Neuronal stem cell (in vitro differentiated cells): ENCODE measurements at regions not wholly inside any gene's neighbourhood (a gene's known extent, or its start where the extent isn't known, plus 50 kb on each side); places are given as distances from the start of the nearest gene placed in this dataset.

ENCODE experiments used
- DNase-seq: peaks from one replicate; pipeline ENCODE4 v3.0.0-alpha.2; 2013; ENCODE audit warnings: low spot score
- H2AFZ ChIP-seq: one replicate; pipeline ENCODE4 v1.6.1; 2013; ENCODE audit warnings: mild to moderate bottlenecking, low read length, inconsistent platforms
- H2AK5ac ChIP-seq: 2 replicates; pipeline ENCODE4 v1.6.1; 2013; ENCODE audit warnings: low read depth, mild to moderate bottlenecking, inconsistent platforms, low read length, moderate library complexity, mixed read lengths
- H2BK120ac ChIP-seq: 2 replicates; pipeline ENCODE4 v1.6.1; 2013; ENCODE audit warnings: low read depth, mild to moderate bottlenecking, inconsistent platforms, low read length, moderate library complexity, mixed read lengths
- H2BK12ac ChIP-seq: one replicate; pipeline ENCODE4 v1.6.1; 2013; ENCODE audit warnings: low read length, inconsistent platforms
- H2BK15ac ChIP-seq: 2 replicates; pipeline ENCODE4 v1.6.1; 2013; ENCODE audit warnings: mild to moderate bottlenecking, low read length, inconsistent platforms, mixed read lengths
- H2BK5ac ChIP-seq: one replicate; pipeline ENCODE4 v1.6.1; 2013; ENCODE audit warnings: inconsistent platforms, mild to moderate bottlenecking, low read length, moderate library complexity
- H3K14ac ChIP-seq: one replicate; pipeline ENCODE4 v1.6.1; 2013; ENCODE audit warnings: low read length, inconsistent platforms
- H3K18ac ChIP-seq: 2 replicates; pipeline ENCODE4 v1.6.1; 2013; ENCODE audit warnings: low read length, inconsistent platforms
- H3K23ac ChIP-seq: 2 replicates; pipeline ENCODE4 v1.6.1; 2013; ENCODE audit warnings: low read depth, mild to moderate bottlenecking, mixed read lengths, low read length, inconsistent platforms; ENCODE audit not compliant: poor library complexity
- H3K27ac ChIP-seq: replicated peaks from 3 replicates; pipeline ENCODE4 v1.5.1; 2013; ENCODE audit warnings: low read length, inconsistent platforms
- H3K27me3 ChIP-seq, 3 experiments: 2 replicates each; pipeline ENCODE4 v1.6.1; 2013; ENCODE audit warnings: low read length in 3 of 3, mild to moderate bottlenecking in 2 of 3, inconsistent platforms in 1 of 3, low read depth in 1 of 3, mixed read lengths in 1 of 3, moderate library complexity in 1 of 3; ENCODE audit not compliant: control insufficient read depth in 3 of 3, insufficient read depth in 3 of 3
- H3K36me3 ChIP-seq, 2 donors: replicated peaks in 1 of 2; 2 replicates each; pipeline ENCODE4 v1.6.1; 2013; ENCODE audit warnings: low read length in 2 of 2; ENCODE audit not compliant: control insufficient read depth in 2 of 2, insufficient read depth in 2 of 2
- H3K4ac ChIP-seq: 2 replicates; pipeline ENCODE4 v1.6.1; 2013; ENCODE audit warnings: inconsistent platforms, mild to moderate bottlenecking, low read length, moderate library complexity
- H3K4me1 ChIP-seq, 2 donors: 1 replicate in 1 of 2; 2 replicates in 1 of 2; pipeline ENCODE4 v1.6.1; 2013; ENCODE audit warnings: low read length in 2 of 2, low read depth in 1 of 2; ENCODE audit not compliant: control insufficient read depth in 2 of 2, insufficient read depth in 1 of 2
- H3K4me2 ChIP-seq: one replicate; pipeline ENCODE4 v1.6.1; 2013; ENCODE audit warnings: mild to moderate bottlenecking, low read length, inconsistent platforms; ENCODE audit not compliant: insufficient read depth, poor library complexity, severe bottlenecking
- H3K4me3 ChIP-seq, 2 donors: 2 replicates each; pipeline ENCODE4 v1.5.1; 2013; ENCODE audit warnings: low read length in 2 of 2, mild to moderate bottlenecking in 2 of 2, inconsistent platforms in 1 of 2, moderate library complexity in 1 of 2
- H3K79me1 ChIP-seq: one replicate; pipeline ENCODE4 v1.6.1; 2013; ENCODE audit warnings: low read depth, mild to moderate bottlenecking, inconsistent platforms, low read length, moderate library complexity
- H3K9ac ChIP-seq: one replicate; pipeline ENCODE4 v1.6.1; 2013; ENCODE audit warnings: mild to moderate bottlenecking, low read depth, low read length, inconsistent platforms; ENCODE audit not compliant: poor library complexity
- H3K9me3 ChIP-seq, 2 donors: replicated peaks in 1 of 2; 2 replicates each; pipeline versions ENCODE3 to v1.6.1; 2013; ENCODE audit warnings: low read length in 2 of 2, mild to moderate bottlenecking in 2 of 2, inconsistent platforms in 1 of 2, low read depth in 1 of 2, mixed read lengths in 1 of 2, moderate library complexity in 1 of 2; ENCODE audit not compliant: control insufficient read depth in 2 of 2, insufficient read depth in 1 of 2
- H4K8ac ChIP-seq: one replicate; pipeline ENCODE4 v1.6.1; 2013; ENCODE audit warnings: low read depth, mild to moderate bottlenecking, inconsistent platforms, low read length, moderate library complexity
- H4K91ac ChIP-seq: one replicate; pipeline ENCODE4 v1.6.1; 2013; ENCODE audit warnings: low read length, low read depth, mild to moderate bottlenecking, inconsistent platforms; ENCODE audit not compliant: poor library complexity
- WGBS, 2 donors: extraction: QIAGEN DNeasy Blood & Tissue Kit; methylation state at CpG; one replicate each; pipeline ENCODE4 v1.1.7; 2013; ENCODE audit warnings: missing lambda C conversion rate in 2 of 2, mixed read lengths in 1 of 2; ENCODE audit not compliant: insufficient read length in 2 of 2, insufficient replicate concordance in 1 of 2; ENCODE audit errors: extremely low coverage in 2 of 2; 5-methylcytosine and 5-hydroxymethylcytosine counted together

DNA sequence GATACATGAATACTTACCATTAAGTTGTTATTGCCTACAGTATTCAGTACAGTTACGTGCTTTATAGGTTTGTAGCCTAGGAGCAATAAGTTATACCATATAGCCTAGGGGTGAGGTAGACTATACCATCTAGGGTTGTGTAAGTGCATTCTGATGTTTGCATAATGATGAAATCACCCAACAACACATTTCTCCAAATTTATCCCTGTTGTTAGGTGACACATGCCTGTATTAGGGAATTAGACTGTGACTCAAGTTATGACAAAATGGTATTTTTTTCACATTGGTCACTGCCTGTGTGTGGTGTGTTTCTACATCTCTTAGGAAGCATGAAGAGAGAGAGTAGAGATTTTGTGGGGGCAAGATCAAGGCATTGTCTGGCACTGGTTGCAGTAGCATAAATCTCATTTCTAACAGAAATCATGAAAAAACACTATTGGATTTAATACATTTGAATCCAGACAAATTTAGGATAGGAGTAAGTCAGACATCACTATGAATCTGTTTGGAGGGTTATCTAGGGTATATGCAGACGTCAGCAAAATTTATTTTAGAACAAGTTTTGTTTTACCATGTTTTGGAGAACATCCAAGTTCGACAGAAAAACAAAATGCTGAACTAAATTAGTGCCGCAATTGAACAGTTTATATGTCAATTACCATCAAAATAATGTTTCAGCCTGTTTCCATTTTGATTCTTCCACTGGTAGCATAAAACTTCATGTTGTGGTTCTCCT is 332.1 kb downstream of the LMO7 start:
- H3K14ac ChIP-seq: no peak overlapping the region
- no peaks in the 10 kb centered on the region for H3K27me3 ChIP-seq
- H2BK5ac ChIP-seq: no peak overlapping the region
- H3K23ac ChIP-seq: no peak overlapping the region
- no peaks in the 10 kb centered on the region for H3K79me1 ChIP-seq
- no peak overlapping the region for H3K4ac ChIP-seq
- no peak overlapping the region for H2BK12ac ChIP-seq
- DNase-seq: no peak
- no peak overlapping the region for H3K27ac ChIP-seq
- no peak overlapping the region for H3K4me3 ChIP-seq
- H2AFZ ChIP-seq: no peak overlapping the region
- no peak overlapping the region for H3K9ac ChIP-seq
- H2BK120ac ChIP-seq: no peak overlapping the region
- no peaks in the 10 kb centered on the region for H3K4me1 ChIP-seq
- H2BK15ac ChIP-seq: no peak overlapping the region
- no peaks in the 10 kb centered on the region for H3K9me3 ChIP-seq
- no peak overlapping the region for H3K4me2 ChIP-seq
- no peak overlapping the region for H4K8ac ChIP-seq
- no peaks in the 10 kb centered on the region for H3K36me3 ChIP-seq
- H3K18ac ChIP-seq: no peak overlapping the region
- no CpG with 5 or more reads among the region's 4 CpGs for WGBS, 2 donors
- no peak overlapping the region for H4K91ac ChIP-seq
- H2AK5ac ChIP-seq: no peak overlapping the region

- H3K4me2 ChIP-seq: no peak overlapping the region
- no peak overlapping the region for H3K23ac ChIP-seq
- H2BK12ac ChIP-seq: no peak overlapping the region
- H4K8ac ChIP-seq: no peak overlapping the region
- H2AFZ ChIP-seq: peak overlapping the region; percentile 25
- WGBS, 2 donors: no CpG with 5 or more reads among the region's 4 CpGs
- H3K18ac ChIP-seq: no peak overlapping the region
- no peaks in the 10 kb centered on the region for H3K9me3 ChIP-seq
- no peak overlapping the region for H2BK5ac ChIP-seq
- no peak overlapping the region for H2AK5ac ChIP-seq
- H3K4ac ChIP-seq: no peak overlapping the region
- no peak for DNase-seq
- H3K9ac ChIP-seq: no peak overlapping the region
- no peak overlapping the region for H3K4me3 ChIP-seq
- peaks cover 0 to 1% of the 10 kb centered on the region in 2 donors for H3K4me1 ChIP-seq
- no peaks in the 10 kb centered on the region for H3K27me3 ChIP-seq
- no peak overlapping the region for H2BK15ac ChIP-seq
- H3K79me1 ChIP-seq: no peaks in the 10 kb centered on the region
- H3K36me3 ChIP-seq: no peaks in the 10 kb centered on the region
- no peak overlapping the region for H3K27ac ChIP-seq
- H2BK120ac ChIP-seq: no peak overlapping the region
- no peak overlapping the region for H3K14ac ChIP-seq
- no peak overlapping the region for H4K91ac ChIP-seq
These were observed 327.2 kb downstream of the LMO7 start for GRCh38 chr13:75963302-75963701.

DNA sequence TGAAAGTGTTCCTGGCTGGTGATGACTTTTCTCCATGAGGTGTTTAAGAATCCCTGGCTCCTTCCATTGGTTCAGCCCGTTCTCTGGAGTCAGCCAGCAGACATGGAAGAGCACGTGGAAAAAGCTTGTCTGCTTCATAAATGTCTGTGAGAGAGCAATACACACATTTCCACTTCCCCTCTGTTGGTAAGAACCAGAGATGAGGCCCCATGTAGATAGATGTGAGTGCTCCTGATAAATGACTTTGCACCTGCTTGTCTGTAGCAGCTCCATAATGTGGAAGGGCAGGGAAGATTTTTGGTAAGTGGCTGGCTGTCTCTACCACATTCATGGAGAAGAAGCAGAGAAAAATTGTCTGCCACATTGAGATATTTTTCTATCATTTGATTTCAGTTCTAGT is 325.8 kb downstream of the LMO7 start:
- Histone ChIP-seq H3K9ac (no peak overlapping the region), H3K4ac (no peak overlapping the region), H2BK120ac (no peak overlapping the region), H2AFZ (no peak overlapping the region), H4K8ac (no peak overlapping the region), H3K14ac (no peak overlapping the region), H4K91ac (no peak overlapping the region), H2BK5ac (no peak overlapping the region), H3K9me3 (no peaks in the 10 kb centered on the region), H3K23ac (no peak overlapping the region), H2AK5ac (no peak overlapping the region), H3K36me3 (no peaks in the 10 kb centered on the region), H3K4me3 (no peak overlapping the region), H3K18ac (no peak overlapping the region), H2BK15ac (no peak overlapping the region), H3K27me3 (no peaks in the 10 kb centered on the region), H3K27ac (no peak overlapping the region), H3K79me1 (no peaks in the 10 kb centered on the region), H3K4me1 (peaks cover 0 to 1% of the 10 kb centered on the region in 2 donors), H3K4me2 (no peak overlapping the region), H2BK12ac (no peak overlapping the region)
- WGBS, 2 donors: no CpG with 5 or more reads among the region's 2 CpGs
- DNase-seq: no peak

GRCh38 chr13:75960538-75960994 is 324.4 kb downstream of the LMO7 start:
- Histone ChIP-seq H3K27ac (no peak overlapping the region), H4K8ac (no peak overlapping the region), H2BK5ac (no peak overlapping the region), H2AK5ac (no peak overlapping the region), H3K9ac (no peak overlapping the region), H3K36me3 (no peaks in the 10 kb centered on the region), H3K9me3 (no peaks in the 10 kb centered on the region), H2BK120ac (no peak overlapping the region), H3K4me1 (peaks cover 0 to 1% of the 10 kb centered on the region in 2 donors), H3K23ac (no peak overlapping the region), H3K27me3 (no peaks in the 10 kb centered on the region), H2BK15ac (no peak overlapping the region), H3K4ac (no peak overlapping the region), H3K79me1 (no peaks in the 10 kb centered on the region), H3K18ac (no peak overlapping the region), H3K14ac (no peak overlapping the region), H2BK12ac (no peak overlapping the region), H3K4me2 (no peak overlapping the region), H4K91ac (no peak overlapping the region), H3K4me3 (no peak overlapping the region), H2AFZ (no peak overlapping the region)
- DNase-seq: no peak
- WGBS, 2 donors: no CpG with 5 or more reads among the region's 1 CpG
